H9 (cell line): ENCODE measurements at regions not wholly inside any gene's neighbourhood (a gene's known extent, or its start where the extent isn't known, plus 50 kb on each side); places are given as distances from the start of the nearest gene placed in this dataset.

Source experiments
- DNase-seq: peaks from one replicate; pipeline ENCODE4 v3.0.0-alpha.2; 2017
- H2AFZ ChIP-seq: one replicate; pipeline ENCODE4 v1.6.1; 2013; ENCODE audit warnings: mild to moderate bottlenecking, low read length, control low read depth, moderate library complexity
- H2AK5ac ChIP-seq: 2 replicates; pipeline ENCODE4 v1.6.1; 2013; ENCODE audit warnings: low read length, control low read depth, mixed read lengths; ENCODE audit not compliant: insufficient read length
- H2BK120ac ChIP-seq: one replicate; pipeline ENCODE4 v1.6.1; 2013; ENCODE audit warnings: low read depth, mild to moderate bottlenecking, low read length, control low read depth, inconsistent platforms; ENCODE audit not compliant: poor library complexity, severe bottlenecking
- H2BK12ac ChIP-seq: 2 replicates; pipeline ENCODE4 v1.6.1; 2013; ENCODE audit warnings: low read length, control low read depth, mixed read lengths, low read depth; ENCODE audit not compliant: insufficient read length
- H2BK15ac ChIP-seq: 2 replicates; pipeline ENCODE4 v1.6.1; 2013; ENCODE audit warnings: low read depth, low read length, control low read depth
- H2BK20ac ChIP-seq: one replicate; pipeline ENCODE4 v1.6.1; 2013; ENCODE audit warnings: low read depth, mild to moderate bottlenecking, low read length, control low read depth, inconsistent platforms; ENCODE audit not compliant: poor library complexity, severe bottlenecking
- H2BK5ac ChIP-seq: 2 replicates; pipeline ENCODE4 v1.6.1; 2013; ENCODE audit warnings: low read length, control low read depth, mixed read lengths; ENCODE audit not compliant: insufficient read length
- H3K14ac ChIP-seq: 2 replicates; pipeline ENCODE4 v1.6.1; 2013; ENCODE audit warnings: low read length, control low read depth; ENCODE audit not compliant: insufficient read depth
- H3K18ac ChIP-seq: 2 replicates; pipeline ENCODE4 v1.6.1; 2013; ENCODE audit warnings: low read depth, mild to moderate bottlenecking, mixed read lengths, low read length, control low read depth; ENCODE audit not compliant: insufficient read length
- H3K23ac ChIP-seq: 2 replicates; pipeline ENCODE4 v1.6.1; 2013; ENCODE audit warnings: low read length, control low read depth, mixed read lengths, low read depth; ENCODE audit not compliant: insufficient read length
- H3K23me2 ChIP-seq: 2 replicates; pipeline ENCODE4 v1.6.1; 2013; ENCODE audit warnings: low read depth, mild to moderate bottlenecking, mixed read lengths, low read length, control low read depth; ENCODE audit not compliant: insufficient read length, poor library complexity, severe bottlenecking
- H3K27ac ChIP-seq: 2 replicates; pipeline ENCODE4 v1.5.1; 2013; ENCODE audit warnings: low read length, control low read depth, mixed read lengths, low read depth; ENCODE audit not compliant: insufficient read length
- H3K27me3 ChIP-seq: 2 replicates; pipeline ENCODE4 v1.6.1; 2013; ENCODE audit warnings: low read length, control low read depth, inconsistent platforms; ENCODE audit not compliant: insufficient read depth
- H3K4ac ChIP-seq: 2 replicates; pipeline ENCODE4 v1.6.1; 2013; ENCODE audit warnings: low read depth, mild to moderate bottlenecking, control low read depth, inconsistent platforms, low read length, moderate library complexity
- H3K4me1 ChIP-seq: 2 replicates; pipeline ENCODE4 v1.6.1; 2013; ENCODE audit warnings: low read length, control low read depth, inconsistent platforms; ENCODE audit not compliant: insufficient read depth
- H3K4me2 ChIP-seq: 2 replicates; pipeline ENCODE4 v1.6.1; 2013; ENCODE audit warnings: low read length, control low read depth, mixed read lengths; ENCODE audit not compliant: insufficient read length, insufficient read depth
- H3K56ac ChIP-seq: 2 replicates; pipeline ENCODE4 v1.6.1; 2013; ENCODE audit warnings: low read depth, mild to moderate bottlenecking, mixed read lengths, low read length, control low read depth; ENCODE audit not compliant: insufficient read length
- H3K79me1 ChIP-seq: 2 replicates; pipeline ENCODE4 v1.6.1; 2013; ENCODE audit warnings: low read depth, mild to moderate bottlenecking, moderate library complexity, low read length, control low read depth, inconsistent platforms; ENCODE audit not compliant: insufficient read depth, poor library complexity, severe bottlenecking
- H3K79me2 ChIP-seq: 2 replicates; pipeline ENCODE4 v1.6.1; 2013; ENCODE audit warnings: low read length, control low read depth, inconsistent platforms; ENCODE audit not compliant: insufficient read depth
- H3K9ac ChIP-seq: 2 replicates; pipeline ENCODE4 v1.6.1; 2013; ENCODE audit warnings: low read length, control low read depth, mixed read lengths; ENCODE audit not compliant: insufficient read length; ENCODE audit errors: extremely low read depth
- H3K9me3 ChIP-seq: one replicate; pipeline ENCODE4 v1.6.1; 2013; ENCODE audit warnings: low read depth, low read length, inconsistent platforms; ENCODE audit not compliant: control insufficient read depth
- H3T11ph ChIP-seq: one replicate; pipeline ENCODE4 v1.6.1; 2013; ENCODE audit warnings: mild to moderate bottlenecking, low read length, control low read depth, inconsistent platforms
- H4K20me1 ChIP-seq: one replicate; pipeline ENCODE4 v1.6.1; 2013; ENCODE audit not compliant: control insufficient read depth, insufficient read length, insufficient read depth
- H4K5ac ChIP-seq: 2 replicates; pipeline ENCODE4 v1.6.1; 2013; ENCODE audit warnings: low read depth, mild to moderate bottlenecking, mixed read lengths, low read length, control low read depth; ENCODE audit not compliant: insufficient read length
- H4K8ac ChIP-seq: replicated peaks from 2 replicates; pipeline ENCODE4 v1.6.1; 2013; ENCODE audit warnings: low read length, control low read depth, mixed read lengths, low read depth; ENCODE audit not compliant: insufficient read length
- H4K91ac ChIP-seq: 2 replicates; pipeline ENCODE4 v1.6.1; 2013; ENCODE audit warnings: low read depth, mild to moderate bottlenecking, moderate library complexity, mixed read lengths, low read length, control low read depth; ENCODE audit not compliant: insufficient read length
- H3K27ac Mint-ChIP-seq, 3 experiments: 2 replicates in 2 of 3; 3 replicates in 1 of 3; pipeline ENCODE4 v1.8.0; 2020 to 2021; ENCODE audit warnings: mixed read lengths in 3 of 3, mild to moderate bottlenecking in 1 of 3, moderate library complexity in 1 of 3
- H3K27me3 Mint-ChIP-seq: 2 replicates; pipeline ENCODE4 v1.8.0; 2021; ENCODE audit warnings: low read depth, mild to moderate bottlenecking, moderate library complexity, mixed read lengths
- H3K36me3 Mint-ChIP-seq, 3 experiments: 2 replicates in 2 of 3; 3 replicates in 1 of 3; pipeline ENCODE4 v1.8.0; 2020 to 2021; ENCODE audit warnings: low read depth in 3 of 3, mixed read lengths in 3 of 3; ENCODE audit not compliant: insufficient read depth in 1 of 3
- H3K4me1 Mint-ChIP-seq, 2 experiments: 2 replicates each; pipeline ENCODE4 v1.8.0; 2020; ENCODE audit warnings: mixed read lengths in 2 of 2
- H3K4me3 Mint-ChIP-seq, 2 experiments: 2 replicates in 1 of 2; 3 replicates in 1 of 2; pipeline ENCODE4 v1.8.0; 2020 to 2021; ENCODE audit warnings: mild to moderate bottlenecking in 2 of 2, mixed read lengths in 2 of 2, moderate library complexity in 1 of 2
- H3K9me3 Mint-ChIP-seq, 2 experiments: 2 replicates in 1 of 2; 3 replicates in 1 of 2; pipeline ENCODE4 v1.8.0; 2020; ENCODE audit warnings: mild to moderate bottlenecking in 2 of 2, mixed read lengths in 2 of 2, moderate library complexity in 1 of 2
- CTCF ChIP-seq: fragments of 200-600 bp; sonication (generic); conservative IDR thresholded peaks from 3 replicates; pipeline ENCODE4 v1.8.0; 2021; ENCODE audit warnings: antibody characterized with exemption, mild to moderate bottlenecking
- WGBS: extraction: QIAGEN DNeasy Blood & Tissue Kit; methylation state at CpG from one replicate; pipeline ENCODE4 v1.1.7; 2013; ENCODE audit warnings: missing lambda C conversion rate, low lambda C conversion rate, mixed read lengths; ENCODE audit not compliant: insufficient read length; ENCODE audit errors: extremely low coverage; 5-methylcytosine and 5-hydroxymethylcytosine counted together

DNA sequence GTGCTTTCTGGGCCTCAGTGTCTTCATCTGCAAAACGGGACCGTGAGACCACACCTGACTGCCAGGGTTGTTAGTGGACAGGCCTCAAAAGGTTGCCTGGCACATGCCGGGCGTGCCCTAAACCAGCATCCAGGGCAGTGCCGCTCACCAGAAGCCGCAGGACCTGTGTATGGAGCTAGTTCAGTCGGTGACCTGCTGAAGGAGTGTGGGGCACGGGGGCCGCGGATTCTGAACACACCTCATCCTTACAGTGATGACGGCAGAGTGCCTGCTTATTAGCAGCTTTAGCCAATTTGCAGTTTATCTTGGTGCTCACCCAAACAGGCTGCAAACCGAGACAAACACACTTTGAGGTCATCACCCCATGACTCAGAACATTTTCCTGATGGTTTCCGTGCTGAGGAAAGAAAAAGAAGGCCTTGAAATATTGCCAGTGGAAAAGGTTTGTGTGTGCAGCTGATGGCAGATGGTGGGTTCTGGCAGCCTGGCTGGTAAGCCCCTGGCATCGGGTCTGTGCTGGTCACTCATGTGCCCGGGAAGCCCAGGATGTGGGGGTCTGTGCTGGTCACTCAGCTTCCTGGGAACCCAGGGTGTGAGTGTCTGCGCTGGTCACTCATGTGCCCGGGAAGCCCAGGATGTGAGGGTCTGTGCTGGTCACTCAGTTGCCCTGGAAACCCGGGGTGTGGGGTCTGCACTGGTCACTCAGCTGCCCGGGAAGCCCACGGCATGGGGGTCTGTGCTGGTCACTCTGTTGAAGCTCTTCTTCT lies 153.8 kb downstream of the ERMARD start:
- WGBS: no CpG with 5 or more reads among the region's 20 CpGs
- TF ChIP-seq CTCF: no peak
- Histone ChIP-seq H4K5ac (no peak overlapping the region), H3K4me1 (no peaks in the 10 kb centered on the region), H2BK12ac (no peak overlapping the region), H3K23ac (no peak overlapping the region), H3K4me2 (no peak overlapping the region), H3K56ac (no peak overlapping the region), H3T11ph (no peak overlapping the region), H3K27ac (no peak overlapping the region), H4K91ac (no peak overlapping the region), H2AK5ac (no peak overlapping the region), H3K14ac (no peak overlapping the region), H2AFZ (no peak overlapping the region), H2BK120ac (no peak overlapping the region), H3K79me2 (no peaks in the 10 kb centered on the region), H2BK5ac (no peak overlapping the region), H2BK15ac (no peak overlapping the region), H2BK20ac (no peak overlapping the region), H4K20me1 (no peaks in the 10 kb centered on the region), H3K27me3 (no peaks in the 10 kb centered on the region), H3K18ac (no peak overlapping the region), H3K9ac (no peak overlapping the region), H3K9me3 (no peaks in the 10 kb centered on the region), H4K8ac (no peak overlapping the region), H3K79me1 (no peaks in the 10 kb centered on the region), H3K4ac (no peak overlapping the region), H3K23me2 (no peaks in the 10 kb centered on the region)
- Mint-ChIP-seq H3K9me3 (peaks cover 8 to 13% of the 10 kb centered on the region in 2 experiments; a peak in 4 of 5 replicates), H3K27ac (peak overlapping the region in 1 of 3 experiments; percentile 2; a peak in 1 of 7 replicates), H3K27me3 (peaks cover 3% of the 10 kb centered on the region; the same call in 1 of the 2 replicates), H3K36me3 (peaks cover 0 to 5% (median 0%) of the 10 kb centered on the region in 3 experiments; a peak in 1 of 7 replicates), H3K4me3 (no peak overlapping the region), H3K4me1 (peaks cover 4 to 6% of the 10 kb centered on the region in 2 experiments; a peak in 3 of 4 replicates)
- no peak for DNase-seq
